Fibroblast of upper back skin (primary cell): ENCODE measurements at regions not wholly inside any gene's neighbourhood (a gene's known extent, or its start where the extent isn't known, plus 50 kb on each side); places are given as distances from the start of the nearest gene placed in this dataset.
A peak's percentile ranks its signal among the peaks of the same experiment; 100 is the strongest.
"Not testable (repeated sequence)": the region's sequence is repeated elsewhere in the genome, so short reads cannot be mapped to it uniquely, and the experiment has no call there.

Source experiments
- DNase-seq: peaks from one replicate; pipeline ENCODE4 v3.0.0-alpha.2; 2013

DNA sequence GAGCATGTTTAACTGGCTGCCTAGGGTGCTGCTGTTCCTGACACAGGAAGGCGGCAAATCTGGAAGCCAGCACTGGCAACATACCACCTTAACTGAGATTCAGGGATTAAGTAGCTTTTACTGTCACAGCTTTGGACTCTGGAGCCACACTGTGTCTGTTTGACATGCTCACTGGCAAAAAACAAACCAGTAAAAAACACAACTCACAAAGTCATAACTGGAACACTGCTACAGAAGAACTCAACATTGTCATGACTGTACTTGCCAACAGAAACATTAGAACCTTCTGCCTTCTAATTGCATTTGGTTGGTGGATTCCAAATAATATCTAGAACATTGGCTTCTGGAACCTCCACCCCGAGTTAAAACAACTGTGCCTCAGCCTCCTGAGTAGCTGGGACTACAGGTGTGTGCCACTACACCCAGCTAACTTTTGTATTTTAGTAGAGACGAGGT lies 117.6 kb downstream of the TTC6 start:
- DNase-seq, result no peak

DNA sequence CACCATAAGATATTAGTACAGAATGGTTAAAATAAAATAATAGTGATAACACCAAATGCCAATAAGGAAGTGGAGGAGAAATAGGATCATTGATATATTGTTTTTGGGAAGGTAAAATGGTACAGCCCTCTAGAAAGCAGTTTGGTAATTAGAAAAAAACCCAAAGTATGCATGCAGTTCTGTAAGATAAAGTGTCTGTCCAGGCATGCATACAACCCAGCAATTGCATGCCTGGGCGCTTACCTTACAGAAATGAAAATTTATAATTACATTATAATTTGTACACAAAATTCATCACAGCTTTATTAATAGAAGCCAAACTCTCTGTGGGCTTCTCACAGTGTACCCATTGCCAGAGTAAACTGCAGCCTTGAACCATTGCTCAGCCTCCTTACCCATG lies 124.7 kb downstream of the TTC6 start:
- no peak for DNase-seq

DNA sequence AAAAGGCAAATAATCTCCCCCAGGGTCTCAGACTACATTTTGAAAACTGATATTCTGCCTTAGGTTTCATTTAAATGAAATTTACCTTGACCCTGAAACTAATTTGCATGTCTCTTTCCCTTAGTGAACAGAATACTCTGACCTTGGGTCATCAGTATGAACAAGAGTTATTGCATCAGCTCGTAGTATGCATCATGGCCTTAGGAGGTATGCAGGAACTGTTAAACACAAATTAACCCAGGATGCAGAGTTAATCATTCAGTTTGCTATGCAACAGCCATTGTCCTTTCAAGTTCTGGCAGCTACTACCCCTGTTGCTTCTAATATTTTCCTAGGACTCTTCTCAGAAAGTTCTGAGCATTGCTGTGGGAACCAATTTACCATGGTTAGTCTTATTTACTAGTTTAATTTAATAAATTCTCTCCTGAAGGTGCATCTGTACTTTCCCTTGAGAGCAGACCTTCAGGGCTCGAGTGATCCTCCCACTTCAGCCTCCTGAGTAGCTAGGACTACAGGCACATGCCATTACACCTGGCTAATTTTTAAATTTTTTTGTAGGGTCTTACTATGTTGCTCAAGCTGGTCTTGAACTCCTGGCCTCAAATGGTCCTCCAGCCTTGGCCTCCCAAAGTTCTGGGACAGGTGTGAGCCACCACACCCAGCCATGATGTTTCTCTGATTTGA lies 126.7 kb downstream of the TTC6 start:
- peak; percentile 4 for DNase-seq

DNA sequence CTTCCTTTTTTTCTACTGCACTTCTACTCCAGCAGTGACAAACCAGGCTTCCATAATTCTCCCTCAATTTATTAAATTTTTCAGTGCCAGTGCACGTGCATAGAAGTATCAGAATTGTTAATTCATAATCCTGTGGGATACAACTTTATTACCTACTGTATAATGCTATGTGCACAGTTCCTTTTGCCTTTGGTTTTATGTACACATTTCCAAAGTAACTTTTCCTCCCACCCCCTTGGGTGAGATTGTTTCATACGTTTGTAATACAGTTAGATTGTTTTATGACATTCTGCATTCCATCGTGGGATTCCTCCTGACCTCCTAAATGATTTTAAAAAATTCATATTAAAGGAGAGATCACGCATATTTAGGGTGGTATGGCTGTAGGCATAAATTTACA lies 128.1 kb downstream of the TTC6 start:
- no peak for DNase-seq

- DNase-seq, result no peak
Observed at GRCh38 chr14:37726708-37727107, 131.3 kb downstream of the TTC6 start.

GRCh38 chr14:37729218-37729617 lies 133.8 kb downstream of the TTC6 start:
- DNase-seq, result no peak

- DNase-seq, result no peak
Observed at GRCh38 chr14:37731094-37731493, 135.7 kb downstream of the TTC6 start.

DNA sequence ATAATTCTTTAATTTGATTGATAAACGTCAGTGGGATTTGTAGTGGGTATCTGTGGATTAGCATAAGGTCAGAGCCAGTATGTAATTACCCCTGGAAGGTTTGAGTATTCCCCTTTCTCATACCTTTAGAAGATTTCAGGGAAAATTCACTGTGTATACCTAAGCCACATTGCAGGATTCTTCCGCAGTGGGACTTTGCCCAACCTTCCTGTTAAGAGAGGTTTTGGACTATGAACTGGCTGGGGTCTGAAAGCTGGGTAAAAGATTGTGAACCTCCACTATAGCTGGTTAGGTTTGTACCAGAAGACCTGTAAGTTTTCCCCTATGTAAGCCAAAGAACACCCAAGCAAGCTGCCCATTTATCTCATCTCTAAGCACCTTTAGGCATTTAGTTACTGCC lies 150.2 kb downstream of the TTC6 start:
- no peak for DNase-seq

DNA sequence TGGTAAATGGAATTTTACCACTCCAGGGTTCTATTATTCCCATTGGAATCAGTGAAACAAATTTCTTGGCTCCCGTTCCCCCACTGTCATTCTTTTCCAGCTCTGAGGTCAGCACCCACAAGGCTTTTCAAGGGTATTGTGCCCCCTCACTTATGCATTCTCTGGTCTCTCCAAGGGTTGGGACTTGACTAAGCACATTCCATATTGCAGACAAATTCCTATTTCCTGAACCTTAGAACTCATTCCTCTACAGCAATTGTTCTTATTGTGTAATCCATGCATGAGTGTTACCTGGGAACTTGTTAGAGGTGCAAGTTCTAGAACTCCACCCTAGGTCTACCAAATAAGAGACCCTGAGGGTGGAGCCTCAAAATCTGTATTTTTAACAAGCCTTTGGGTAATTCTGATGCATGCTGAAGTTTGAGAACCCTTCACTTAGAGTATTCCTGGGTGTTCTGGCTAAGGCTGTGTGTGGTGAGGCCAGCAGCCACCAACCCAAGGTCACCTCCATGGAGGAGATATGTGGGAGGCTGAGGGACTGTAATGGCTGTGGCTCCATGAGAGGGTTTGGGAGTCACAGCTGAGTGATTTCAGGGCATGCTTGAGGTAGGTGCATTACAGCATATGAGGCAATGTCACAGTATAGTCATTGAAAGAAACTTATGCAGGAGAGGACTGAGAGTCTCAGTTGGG lies 150.9 kb downstream of the TTC6 start:
- no peak for DNase-seq

- DNase-seq, result no peak
Observed at GRCh38 chr14:37753459-37753858, 158.0 kb downstream of the TTC6 start.

DNA sequence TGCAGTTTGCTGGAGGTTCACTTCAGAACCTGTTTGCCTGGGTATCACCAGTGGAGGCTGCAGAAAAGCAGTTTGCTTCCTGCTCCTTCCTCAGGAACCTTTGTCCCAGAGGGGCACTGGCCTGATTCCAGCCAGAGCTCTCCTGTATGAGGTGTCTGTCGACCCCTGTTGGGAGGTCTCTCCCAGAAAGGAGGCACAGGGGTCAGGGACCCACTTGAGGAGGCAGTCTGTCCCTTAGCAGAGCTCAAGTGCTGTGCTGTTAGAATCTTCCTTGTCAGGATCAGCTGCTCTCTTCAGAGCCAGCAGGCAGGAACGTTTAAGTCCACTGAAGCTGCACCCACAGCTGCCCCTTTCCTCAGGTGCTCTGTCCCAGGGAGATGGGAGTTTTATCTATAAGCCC lies 164.8 kb downstream of the TTC6 start:
- DNase-seq, result not testable (repeated sequence)

GRCh38 chr14:37763266-37763665 lies 167.8 kb downstream of the TTC6 start:
- DNase-seq, result no peak

- DNase-seq, result not testable (repeated sequence)
Observed at GRCh38 chr14:37772283-37772682, 176.9 kb downstream of the TTC6 start.

GRCh38 chr14:37776791-37777499 lies 181.5 kb downstream of the TTC6 start:
- DNase-seq, result no peak

- DNase-seq, result no peak
Observed at GRCh38 chr14:37778135-37778943, 182.9 kb downstream of the TTC6 start.

DNA sequence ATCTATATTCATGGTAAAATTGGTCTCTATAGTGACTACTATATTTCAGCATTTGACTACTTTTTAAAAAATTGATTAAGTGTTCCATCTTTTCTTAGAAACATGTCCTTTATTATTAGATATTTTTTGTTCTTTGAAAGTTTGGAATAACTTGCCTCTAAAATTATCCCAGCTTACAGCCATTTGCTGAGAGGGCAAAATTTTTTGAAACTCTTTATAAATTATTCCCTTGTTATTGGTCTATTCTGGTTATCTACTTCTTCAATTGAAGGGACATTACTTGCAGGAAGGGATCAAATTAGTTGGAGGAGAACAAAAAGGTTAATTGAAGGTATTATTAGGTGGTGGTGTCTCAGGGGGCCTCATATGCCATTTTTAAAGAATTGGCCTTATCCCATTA lies 184.1 kb downstream of the TTC6 start:
- DNase-seq, result no peak

- DNase-seq, result not testable (repeated sequence)
Observed at GRCh38 chr14:37780731-37781130, 185.3 kb downstream of the TTC6 start.

DNA sequence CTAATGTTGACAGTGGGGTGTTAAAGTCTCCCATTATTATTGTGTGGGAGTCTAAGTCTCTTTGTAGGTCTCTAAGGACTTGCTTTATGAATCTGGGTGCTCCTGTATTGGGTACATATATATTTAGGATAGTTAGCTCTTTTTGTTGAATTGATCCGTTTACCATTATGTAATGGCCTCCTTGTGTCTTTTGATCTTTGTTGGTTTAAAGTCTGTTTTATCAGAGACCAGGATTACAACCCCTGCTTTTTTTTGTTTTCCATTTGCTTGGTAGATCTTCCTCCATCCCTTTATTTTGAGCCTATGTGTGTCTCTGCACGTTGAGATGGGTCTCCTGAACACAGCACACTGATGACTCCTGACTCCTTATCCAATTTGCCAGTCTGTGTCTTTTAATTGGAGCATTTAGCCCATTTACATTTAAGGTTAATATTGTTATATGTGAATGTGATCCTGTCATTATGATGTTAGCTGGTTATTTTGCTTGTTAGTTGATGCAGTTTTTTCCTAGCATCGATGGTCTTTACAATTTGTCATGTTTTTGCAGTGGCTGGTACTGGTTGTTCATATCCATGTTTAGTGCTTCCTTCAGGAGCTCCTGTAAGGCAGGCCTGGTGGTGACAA lies 188.9 kb downstream of the TTC6 start:
- DNase-seq, result not testable (repeated sequence)

DNA sequence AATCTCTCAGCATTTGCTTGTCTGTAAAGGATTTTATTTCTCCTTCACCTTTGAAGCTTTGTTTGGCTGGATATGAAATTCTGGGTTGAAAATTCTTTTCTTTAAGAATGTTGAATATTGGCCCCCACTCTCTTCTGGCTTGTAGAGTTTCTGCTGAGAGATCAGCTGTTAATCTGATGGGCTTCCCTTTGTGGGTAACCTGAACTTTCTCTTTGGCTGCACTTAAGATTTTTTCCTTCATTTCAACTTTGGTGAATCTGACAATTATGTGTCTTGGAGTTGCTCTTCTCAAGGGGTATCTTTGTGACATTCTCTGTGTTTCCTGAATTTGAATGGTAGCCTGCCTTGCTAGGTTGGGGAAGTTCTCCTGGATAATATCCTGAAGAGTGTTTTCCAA lies 189.4 kb downstream of the TTC6 start:
- DNase-seq, result not testable (repeated sequence)

DNA sequence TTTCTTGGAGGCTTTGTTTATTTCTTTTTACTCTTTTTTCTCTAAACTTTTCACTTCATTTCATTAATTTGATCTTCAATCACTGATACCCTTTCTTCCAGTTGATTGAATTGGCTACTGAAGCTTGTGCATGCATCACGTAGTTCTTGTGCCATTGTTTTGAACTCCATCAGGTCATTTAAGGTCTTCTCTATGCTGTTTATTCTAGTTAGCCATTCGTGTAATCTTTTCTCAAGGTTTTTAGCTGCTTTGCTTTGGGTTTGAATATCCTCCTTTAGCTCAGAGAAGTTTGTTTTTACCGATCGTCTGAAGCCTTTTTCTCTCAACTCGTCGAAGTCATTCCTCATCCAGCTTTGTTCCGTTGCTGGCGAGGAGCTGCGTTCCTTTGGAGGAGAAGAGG lies 189.9 kb downstream of the TTC6 start:
- not testable (repeated sequence) for DNase-seq

DNA sequence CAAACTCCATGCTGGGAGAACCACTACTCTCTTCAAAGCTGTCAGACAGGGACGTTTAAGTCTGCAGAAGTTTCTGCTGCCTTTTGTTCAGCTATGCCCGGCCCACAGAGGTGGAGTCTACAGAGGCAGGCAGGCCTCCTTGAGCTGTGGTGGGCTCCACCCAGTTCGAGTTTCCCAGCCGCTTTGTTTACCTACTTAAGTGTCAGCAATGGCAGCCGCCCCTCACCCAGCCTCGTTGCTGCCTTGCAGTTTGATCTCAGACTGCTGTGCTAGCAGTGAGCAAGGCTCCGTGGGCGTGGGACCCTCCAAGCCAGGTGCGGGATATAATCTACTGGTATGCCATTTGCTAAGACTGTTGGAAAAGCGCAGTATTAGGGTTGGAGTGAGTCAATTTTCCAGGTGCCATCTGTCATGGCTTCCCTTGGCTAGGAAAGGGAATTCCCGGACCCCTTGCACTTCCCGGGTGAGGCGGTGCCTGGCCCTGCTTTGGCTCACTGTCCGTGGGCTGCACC lies 190.7 kb downstream of the TTC6 start:
- DNase-seq, result not testable (repeated sequence)

DNA sequence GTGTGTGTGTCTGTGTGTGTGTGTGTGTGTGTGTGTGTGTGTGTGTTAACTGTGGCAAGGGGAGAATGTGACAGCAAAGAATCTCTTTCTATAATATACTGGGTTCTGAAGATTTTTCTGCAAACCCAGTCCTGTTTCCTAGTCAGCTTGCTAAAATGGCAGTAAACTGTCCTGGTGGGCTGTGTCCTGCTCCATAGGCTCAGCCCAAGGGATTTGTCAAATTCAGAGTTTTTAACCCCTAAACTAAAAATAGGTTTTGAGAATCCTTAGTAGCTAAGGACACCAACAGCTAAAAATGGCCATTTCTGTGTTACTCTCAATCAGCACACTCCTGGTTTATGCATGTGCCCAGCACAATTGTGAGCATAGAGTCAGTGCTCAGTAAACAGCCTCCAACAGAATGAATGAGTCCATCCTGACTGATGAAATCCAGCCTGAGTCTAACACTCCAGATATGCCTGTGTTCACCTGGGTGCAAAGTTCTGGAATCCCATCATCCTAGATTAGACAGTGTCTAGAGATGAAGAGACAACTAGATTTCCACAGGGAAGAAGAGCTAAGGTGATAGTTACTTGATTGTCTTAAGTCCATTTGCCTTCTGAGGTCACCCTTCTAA lies 192.6 kb downstream of the TTC6 start:
- no peak for DNase-seq
